ENCODE measurements at regions not wholly inside any gene's neighbourhood (a gene's known extent, or its start where the extent isn't known, plus 50 kb on each side); places are given as distances from the start of the nearest gene placed in this dataset.

DNA sequence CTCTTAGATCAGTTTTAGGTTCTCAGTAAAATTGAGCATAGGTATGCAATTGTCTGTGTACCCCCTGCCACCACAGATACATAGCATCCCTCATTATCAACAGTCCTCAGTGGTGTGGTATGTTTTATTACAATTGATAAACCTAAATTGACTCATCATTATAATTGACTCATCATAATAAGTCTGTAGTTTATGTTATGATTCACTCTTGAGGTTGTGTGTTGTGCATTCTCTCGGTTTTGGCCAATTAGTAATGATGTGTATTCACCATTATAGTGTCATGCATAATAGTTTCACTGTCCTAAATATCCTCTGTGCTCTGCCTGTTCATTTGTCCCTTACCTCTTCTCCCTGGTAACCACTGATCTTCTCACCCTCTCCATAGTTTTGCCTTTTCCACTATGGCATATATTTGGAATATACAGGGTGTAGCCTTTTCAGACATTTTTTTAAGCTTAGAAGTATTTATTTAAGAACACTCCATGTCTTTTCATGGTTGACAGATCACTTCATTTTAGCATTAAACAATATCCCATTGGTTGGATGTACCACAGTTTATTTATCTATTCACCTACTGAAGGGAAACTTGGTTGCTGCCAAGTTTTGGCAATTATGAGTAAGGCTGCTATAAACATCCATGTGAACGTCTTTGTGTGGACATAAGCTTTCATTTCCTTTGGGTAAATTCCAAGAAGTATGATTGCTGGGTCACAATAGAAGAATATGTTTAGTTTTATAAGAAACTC is 1620.6 kb upstream of the MIR17HG start:
- Histone ChIP-seq H3K27ac (no peak overlapping the region), H3K27me3 (no peaks in the 10 kb centered on the region), H3K4me1 (no peaks in the 10 kb centered on the region), H3K36me3 (no peaks in the 10 kb centered on the region), H3K9me3 (peaks cover 0 to 5% of the 10 kb centered on the region in 2 donors), H3K4me3 (no peak overlapping the region)
- TF ChIP-seq, protein P1, sequence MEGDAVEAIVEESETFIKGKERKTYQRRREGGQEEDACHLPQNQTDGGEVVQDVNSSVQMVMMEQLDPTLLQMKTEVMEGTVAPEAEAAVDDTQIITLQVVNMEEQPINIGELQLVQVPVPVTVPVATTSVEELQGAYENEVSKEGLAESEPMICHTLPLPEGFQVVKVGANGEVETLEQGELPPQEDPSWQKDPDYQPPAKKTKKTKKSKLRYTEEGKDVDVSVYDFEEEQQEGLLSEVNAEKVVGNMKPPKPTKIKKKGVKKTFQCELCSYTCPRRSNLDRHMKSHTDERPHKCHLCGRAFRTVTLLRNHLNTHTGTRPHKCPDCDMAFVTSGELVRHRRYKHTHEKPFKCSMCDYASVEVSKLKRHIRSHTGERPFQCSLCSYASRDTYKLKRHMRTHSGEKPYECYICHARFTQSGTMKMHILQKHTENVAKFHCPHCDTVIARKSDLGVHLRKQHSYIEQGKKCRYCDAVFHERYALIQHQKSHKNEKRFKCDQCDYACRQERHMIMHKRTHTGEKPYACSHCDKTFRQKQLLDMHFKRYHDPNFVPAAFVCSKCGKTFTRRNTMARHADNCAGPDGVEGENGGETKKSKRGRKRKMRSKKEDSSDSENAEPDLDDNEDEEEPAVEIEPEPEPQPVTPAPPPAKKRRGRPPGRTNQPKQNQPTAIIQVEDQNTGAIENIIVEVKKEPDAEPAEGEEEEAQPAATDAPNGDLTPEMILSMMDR (IDR thresholded peaks at IDR 0.05), result no peak
- no peak for DNase-seq (ENCODE audit: low spot score)

GRCh38 chr13:89733829-89734228 is 1613.7 kb upstream of the MIR17HG start:
- Histone ChIP-seq H3K4me1 (no peaks in the 10 kb centered on the region), H3K27me3 (no peaks in the 10 kb centered on the region), H3K36me3 (no peaks in the 10 kb centered on the region), H3K4me3 (no peak overlapping the region), H3K27ac (no peak overlapping the region), H3K9me3 (no peaks in the 10 kb centered on the region)
- TF ChIP-seq, protein P1 (IDR thresholded peaks at IDR 0.05), result no peak
- no peak for DNase-seq (ENCODE audit: low spot score)

- Histone ChIP-seq H3K4me3 (no peak overlapping the region), H3K4me1 (no peaks in the 10 kb centered on the region), H3K36me3 (no peaks in the 10 kb centered on the region), H3K27ac (no peak overlapping the region), H3K9me3 (no peaks in the 10 kb centered on the region), H3K27me3 (no peaks in the 10 kb centered on the region)
- TF ChIP-seq, protein P1 (IDR thresholded peaks at IDR 0.05), result no peak
- no peak for DNase-seq (ENCODE audit: low spot score)
Measured at GRCh38 chr13:89737051-89737450, 1610.4 kb upstream of the MIR17HG start.

DNA sequence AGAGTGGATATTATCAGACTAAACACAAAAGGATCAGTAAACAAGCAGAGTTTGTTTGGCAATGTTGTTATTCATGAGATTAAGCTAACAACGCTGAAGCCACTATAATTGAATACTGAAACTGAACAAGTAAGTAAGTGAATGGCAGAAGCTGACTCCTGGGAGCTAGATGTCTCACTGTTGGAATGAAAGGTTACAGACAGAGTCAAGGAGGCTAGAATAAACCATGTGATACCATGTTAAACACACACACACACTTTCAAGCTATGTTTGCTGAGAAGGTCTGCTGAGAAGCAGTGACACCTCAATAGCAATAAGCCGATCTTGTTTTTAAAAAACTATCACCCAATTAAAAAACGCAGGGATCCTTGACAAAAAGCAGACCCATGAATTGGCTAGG is 1609.4 kb upstream of the MIR17HG start:
- TF ChIP-seq, protein P1 (IDR thresholded peaks at IDR 0.05), result no peak
- no peaks in the 10 kb centered on the region for H3K36me3 ChIP-seq
- H3K9me3 ChIP-seq, result no peaks in the 10 kb centered on the region
- H3K4me1 ChIP-seq, result no peaks in the 10 kb centered on the region
- no peak overlapping the region for H3K27ac ChIP-seq
- no peak for DNase-seq (ENCODE audit: low spot score)
- H3K27me3 ChIP-seq, result no peaks in the 10 kb centered on the region
- H3K4me3 ChIP-seq, result no peak overlapping the region

DNA sequence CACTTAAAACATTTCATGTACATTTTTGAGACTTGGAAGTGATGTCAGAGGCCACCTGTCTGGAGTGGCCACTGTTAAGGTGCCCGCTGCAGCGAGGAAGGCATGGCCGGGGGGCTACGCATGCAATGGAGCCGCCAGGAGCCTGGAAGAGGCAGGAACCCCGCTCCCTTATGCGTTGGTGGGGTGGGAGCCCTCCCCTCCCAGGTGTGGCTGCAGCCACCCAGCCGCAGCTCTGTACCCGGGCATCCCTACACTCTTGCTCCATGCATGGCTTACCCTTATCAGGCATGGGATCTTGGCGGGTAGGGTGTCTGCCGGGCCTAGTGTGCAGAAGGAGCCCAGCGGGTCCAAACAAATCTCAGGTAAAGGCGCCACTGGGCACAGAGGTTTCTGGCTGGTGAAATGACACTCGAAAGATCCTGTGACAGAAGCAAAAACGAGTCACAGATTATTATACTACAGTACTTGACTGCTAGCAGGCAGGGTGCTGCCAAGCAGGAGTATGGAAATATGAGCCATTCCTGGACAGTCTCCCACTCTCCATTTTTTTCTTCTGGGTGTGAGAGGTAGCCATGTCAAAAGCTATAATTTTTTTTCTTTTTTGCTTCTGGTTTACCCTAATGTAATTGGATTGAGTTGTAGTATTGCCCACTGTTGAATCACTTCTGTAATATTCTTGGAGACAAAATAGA is 1606.3 kb upstream of the MIR17HG start:
- DNase-seq (ENCODE audit: low spot score), result no peak

More for the DNA sequence above, 1606.3 kb upstream of the MIR17HG start:
- no peaks in the 10 kb centered on the region for H3K36me3 ChIP-seq
- no peaks in the 10 kb centered on the region for H3K4me1 ChIP-seq
- H3K27me3 ChIP-seq, result no peaks in the 10 kb centered on the region
- no peaks in the 10 kb centered on the region for H3K9me3 ChIP-seq
- TF ChIP-seq, protein P1 (IDR thresholded peaks at IDR 0.05), result no peak
- no peak overlapping the region for H3K27ac ChIP-seq
- H3K4me3 ChIP-seq, result no peak overlapping the region

Measured in right atrium auricular region (tissue), 2 donors.